NCI-H2081 (cell line): ENCODE measurements at regions not wholly inside any gene's neighbourhood (a gene's known extent, or its start where the extent isn't known, plus 50 kb on each side); places are given as distances from the start of the nearest gene placed in this dataset.

Source experiments
- DNase-seq, 2 experiments: peaks; one replicate each; lab custom pipeline; 2025; lab: John Stamatoyannopoulos, UW

DNA sequence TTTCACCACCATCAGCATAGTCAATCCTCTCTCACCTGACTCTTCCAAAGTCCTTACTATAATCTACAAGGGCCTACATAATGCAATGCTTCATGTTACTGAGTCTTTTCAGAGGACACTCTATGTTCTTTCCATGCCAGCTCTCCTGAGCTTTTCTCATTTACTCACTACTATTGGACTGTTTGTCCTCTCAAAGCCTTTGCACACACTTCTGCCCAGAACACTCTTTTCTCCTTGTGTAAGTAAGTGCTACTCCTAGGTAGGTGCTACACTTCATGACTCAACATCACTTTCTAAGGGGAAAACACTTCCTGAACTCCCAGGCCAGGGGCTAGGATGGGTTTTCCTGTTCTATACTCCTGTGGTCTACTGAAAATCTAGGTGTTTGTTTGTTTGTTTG, 82.5 kb upstream of the GULP1 start:
- DNase-seq: no peak

DNA sequence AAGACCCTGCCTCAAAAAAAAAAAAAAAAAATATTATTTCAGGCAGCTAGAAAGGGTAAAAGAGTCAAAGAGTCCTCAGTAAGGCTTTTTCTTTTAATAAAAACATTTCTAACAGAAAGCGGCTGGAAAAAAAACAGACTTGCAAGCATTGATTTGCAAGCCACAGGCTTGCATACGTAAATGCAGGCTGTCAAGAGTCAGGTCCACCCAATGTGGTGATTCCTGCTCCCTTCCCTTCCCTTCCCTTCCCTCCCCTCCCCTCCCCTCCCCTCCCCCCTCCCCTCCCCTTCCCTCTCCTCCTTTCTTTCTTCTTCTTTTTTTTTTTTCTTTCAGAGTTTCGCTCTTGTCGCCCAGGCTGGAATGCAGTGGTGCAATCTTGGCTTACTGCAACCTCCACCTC, 74.4 kb upstream of the GULP1 start:
- no peak for DNase-seq

DNA sequence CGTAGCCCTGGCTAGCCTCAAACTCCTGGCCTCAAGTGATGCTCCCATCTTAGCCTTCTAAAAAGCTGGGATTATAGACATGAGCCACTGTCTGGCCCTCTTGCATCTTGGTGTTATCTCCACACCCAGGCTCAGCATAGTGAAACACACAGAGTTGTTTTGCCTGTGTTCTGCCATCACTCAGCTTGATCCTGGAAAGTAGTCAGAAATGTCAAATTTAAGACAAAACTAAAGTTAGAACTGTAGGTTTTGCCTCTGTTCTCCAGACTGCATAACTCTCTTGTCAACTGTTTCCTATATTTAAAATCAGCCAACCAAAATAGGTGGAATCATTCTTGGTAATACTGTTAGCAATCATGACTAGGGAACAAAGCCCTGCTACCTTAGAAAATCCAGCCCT, 72.1 kb upstream of the GULP1 start:
- DNase-seq: no peak

DNA sequence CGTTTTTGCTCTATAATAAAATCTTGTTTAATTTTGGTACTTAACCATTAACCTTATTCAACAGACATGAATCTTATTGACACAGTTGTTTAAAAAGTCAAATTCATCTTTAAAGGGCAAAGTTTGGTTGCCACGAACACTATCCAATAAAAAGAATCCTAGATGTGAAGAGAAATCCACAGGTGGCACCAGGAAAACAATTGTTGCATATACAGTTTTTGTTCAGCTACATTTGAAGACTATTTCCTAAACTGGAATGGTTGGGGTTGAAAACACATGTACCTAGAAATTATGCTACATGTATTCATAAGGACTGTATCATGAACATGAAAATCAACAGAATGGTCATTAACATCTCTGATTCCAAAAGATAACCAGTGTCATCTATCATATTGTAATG, 71.1 kb upstream of the GULP1 start:
- DNase-seq: no peak

DNA sequence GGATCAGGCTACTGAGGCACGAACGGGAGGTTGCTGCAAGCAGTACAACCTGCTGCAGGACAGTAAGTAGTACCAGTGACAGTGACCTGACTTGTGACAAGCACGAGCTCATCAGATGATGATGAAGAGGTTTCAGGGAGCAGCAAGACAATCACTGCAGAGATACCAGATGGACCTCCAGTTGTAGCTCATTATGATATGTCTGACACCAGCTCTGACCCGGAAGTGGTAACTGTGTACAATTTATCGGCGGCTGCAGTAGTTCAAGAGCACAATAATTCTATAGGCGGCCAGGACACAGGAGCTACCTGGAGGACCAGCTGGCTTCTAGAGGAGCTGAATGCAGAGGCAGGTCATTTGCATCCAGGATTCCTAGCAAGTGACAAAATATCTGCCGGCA, 64.0 kb upstream of the GULP1 start:
- DNase-seq: no peak

DNA sequence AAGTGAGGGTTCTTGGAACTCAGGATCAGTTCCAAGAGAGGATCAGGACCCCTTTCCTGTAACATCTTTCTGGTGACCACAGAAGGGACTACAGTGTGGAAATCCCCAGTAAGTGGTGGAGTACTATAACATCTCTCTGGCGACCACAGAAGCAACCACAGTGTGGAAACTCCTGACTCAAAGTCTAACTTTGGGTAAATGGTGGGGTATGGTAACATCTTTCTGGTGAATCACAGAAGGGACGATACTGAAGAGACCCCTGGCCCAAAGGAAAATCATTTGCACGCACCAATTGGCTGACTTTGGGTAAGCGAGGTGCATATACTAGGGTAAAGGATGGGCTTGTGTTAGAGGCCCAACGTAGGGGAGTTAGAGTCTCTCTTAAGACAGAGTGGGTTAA, 56.3 kb upstream of the GULP1 start:
- DNase-seq: no peak

DNA sequence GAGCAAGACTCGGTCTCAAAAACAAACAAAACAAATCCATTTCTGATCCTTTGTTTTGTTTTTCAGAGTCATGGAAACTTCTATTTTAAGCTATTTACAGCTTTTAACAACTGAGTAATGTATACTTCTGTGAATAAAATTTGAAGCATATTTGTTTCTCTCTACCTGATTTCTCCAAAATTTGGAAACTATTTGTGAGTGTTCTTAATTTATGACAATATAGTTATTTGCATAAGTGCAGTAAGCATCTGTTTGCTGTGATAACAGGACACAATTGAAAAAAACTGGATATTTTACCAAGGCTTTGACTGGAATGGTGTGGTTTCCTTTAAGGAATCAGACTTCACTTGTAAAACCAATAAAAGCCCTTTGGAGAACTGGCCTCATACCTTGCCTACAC, 53.3 kb upstream of the GULP1 start:
- DNase-seq: no peak
